ENCODE measurements at regions not wholly inside any gene's neighbourhood (a gene's known extent, or its start where the extent isn't known, plus 50 kb on each side); places are given as distances from the start of the nearest gene placed in this dataset.
A peak's percentile ranks its signal among the peaks of the same experiment; 100 is the strongest.

GRCh38 chr18:29780816-29781215 is 1261.7 kb downstream of the DSC3 start:
- TF ChIP-seq, protein P1, sequence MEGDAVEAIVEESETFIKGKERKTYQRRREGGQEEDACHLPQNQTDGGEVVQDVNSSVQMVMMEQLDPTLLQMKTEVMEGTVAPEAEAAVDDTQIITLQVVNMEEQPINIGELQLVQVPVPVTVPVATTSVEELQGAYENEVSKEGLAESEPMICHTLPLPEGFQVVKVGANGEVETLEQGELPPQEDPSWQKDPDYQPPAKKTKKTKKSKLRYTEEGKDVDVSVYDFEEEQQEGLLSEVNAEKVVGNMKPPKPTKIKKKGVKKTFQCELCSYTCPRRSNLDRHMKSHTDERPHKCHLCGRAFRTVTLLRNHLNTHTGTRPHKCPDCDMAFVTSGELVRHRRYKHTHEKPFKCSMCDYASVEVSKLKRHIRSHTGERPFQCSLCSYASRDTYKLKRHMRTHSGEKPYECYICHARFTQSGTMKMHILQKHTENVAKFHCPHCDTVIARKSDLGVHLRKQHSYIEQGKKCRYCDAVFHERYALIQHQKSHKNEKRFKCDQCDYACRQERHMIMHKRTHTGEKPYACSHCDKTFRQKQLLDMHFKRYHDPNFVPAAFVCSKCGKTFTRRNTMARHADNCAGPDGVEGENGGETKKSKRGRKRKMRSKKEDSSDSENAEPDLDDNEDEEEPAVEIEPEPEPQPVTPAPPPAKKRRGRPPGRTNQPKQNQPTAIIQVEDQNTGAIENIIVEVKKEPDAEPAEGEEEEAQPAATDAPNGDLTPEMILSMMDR (IDR thresholded peaks at IDR 0.05; ENCODE audit: low read depth, low read length) = no peak
- no peak overlapping the region for H3K4me3 ChIP-seq (replicated peaks in 1 of 2; ENCODE audit: low read depth in 2 of 2, low read length in 2 of 2)
- no peak for DNase-seq (ENCODE audit: low read depth in 2 of 2)

- TF ChIP-seq, protein P1 (IDR thresholded peaks at IDR 0.05; ENCODE audit: low read depth, low read length) = no peak
- no peak overlapping the region for H3K4me3 ChIP-seq (replicated peaks in 1 of 2; ENCODE audit: low read depth in 2 of 2, low read length in 2 of 2)
- peak; percentile 12 to 42 for DNase-seq (ENCODE audit: low read depth in 2 of 2)
Measured at GRCh38 chr18:29779096-29779495, 1263.4 kb downstream of the DSC3 start.

DNA sequence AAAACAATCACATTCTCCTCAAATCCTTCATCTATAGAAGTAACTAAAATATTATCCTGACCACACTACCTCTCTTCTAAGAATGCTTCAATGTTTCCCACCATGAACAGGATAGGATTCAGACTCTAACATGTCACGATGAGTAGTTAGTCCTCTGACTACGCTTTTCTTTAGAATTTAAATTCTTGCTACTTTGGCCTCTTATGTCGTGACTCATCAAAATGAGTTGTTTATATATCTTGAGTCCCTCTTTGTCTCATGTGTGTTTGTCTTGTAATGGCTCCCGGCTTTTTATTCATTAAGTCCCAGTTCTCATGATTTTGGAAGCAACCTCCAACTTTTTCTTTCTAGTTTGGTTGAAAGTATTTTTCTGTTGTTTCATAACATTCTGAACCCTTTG is 1289.2 kb downstream of the DSC3 start:
- peak in 1 of 2 donors; percentile 61 for DNase-seq (ENCODE audit: low read depth in 2 of 2)
- TF ChIP-seq, protein P1 (IDR thresholded peaks at IDR 0.05; ENCODE audit: low read depth, low read length) = no peak
- no peak overlapping the region for H3K4me3 ChIP-seq (replicated peaks in 1 of 2; ENCODE audit: low read depth in 2 of 2, low read length in 2 of 2)

GRCh38 chr18:29749704-29750103 is 1292.8 kb downstream of the DSC3 start:
- no peak overlapping the region for H3K4me3 ChIP-seq (replicated peaks in 1 of 2; ENCODE audit: low read depth in 2 of 2, low read length in 2 of 2)
- DNase-seq (ENCODE audit: low read depth in 2 of 2) = peak; percentile 6 to 52
- TF ChIP-seq, protein P1 (IDR thresholded peaks at IDR 0.05; ENCODE audit: low read depth, low read length) = no peak

DNA sequence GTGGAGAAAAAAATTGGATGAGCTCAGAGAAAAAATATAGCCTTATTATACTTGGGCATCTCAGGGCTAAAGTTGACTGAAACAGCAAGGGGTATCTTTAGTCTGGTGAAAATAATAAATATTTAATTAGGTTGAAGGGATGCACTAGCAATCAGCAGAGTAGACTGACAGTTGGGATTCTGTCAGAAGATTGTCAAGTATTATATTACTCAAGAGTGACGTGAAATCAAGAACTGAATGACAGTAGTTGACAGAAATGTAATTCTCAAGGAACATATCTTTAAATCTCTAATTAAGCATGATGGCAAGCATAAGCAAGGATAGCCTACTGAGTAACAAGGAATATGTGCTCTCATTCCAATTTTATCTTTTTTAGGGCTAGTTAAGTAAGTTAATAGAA is 1301.1 kb downstream of the DSC3 start:
- H3K4me3 ChIP-seq (replicated peaks in 1 of 2; ENCODE audit: low read depth in 2 of 2, low read length in 2 of 2) = no peak overlapping the region
- DNase-seq (ENCODE audit: low read depth in 2 of 2) = no peak
- TF ChIP-seq, protein P1 (IDR thresholded peaks at IDR 0.05; ENCODE audit: low read depth, low read length) = no peak

GRCh38 chr18:29737620-29738019 is 1304.9 kb downstream of the DSC3 start:
- H3K4me3 ChIP-seq (replicated peaks in 1 of 2; ENCODE audit: low read depth in 2 of 2, low read length in 2 of 2) = no peak overlapping the region
- TF ChIP-seq, protein P1 (IDR thresholded peaks at IDR 0.05; ENCODE audit: low read depth, low read length) = no peak
- no peak for DNase-seq (ENCODE audit: low read depth in 2 of 2)

DNA sequence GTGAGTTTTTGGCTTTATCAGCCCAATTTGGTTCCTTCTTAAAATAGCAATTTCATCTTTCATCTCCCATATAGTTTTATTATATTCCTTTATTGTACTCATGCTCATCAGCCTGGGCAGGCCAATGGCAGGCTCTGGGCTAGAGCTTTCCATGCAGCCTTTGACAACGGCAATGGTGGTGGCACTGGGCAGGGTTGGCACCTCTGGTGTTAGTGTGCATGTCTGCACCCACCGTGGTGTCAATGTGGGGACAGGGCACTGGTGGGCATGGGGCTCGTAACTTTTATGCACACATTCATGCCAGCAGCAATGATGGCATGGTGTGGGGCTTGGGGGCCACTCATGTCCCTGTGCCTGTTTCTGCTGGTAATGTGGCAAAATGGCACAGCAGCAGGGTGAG is 1305.4 kb downstream of the DSC3 start:
- TF ChIP-seq, protein P1 (IDR thresholded peaks at IDR 0.05; ENCODE audit: low read depth, low read length) = no peak
- H3K4me3 ChIP-seq (replicated peaks in 1 of 2; ENCODE audit: low read depth in 2 of 2, low read length in 2 of 2) = no peak overlapping the region
- DNase-seq (ENCODE audit: low read depth in 2 of 2) = no peak
